NCI-H1417 treated with DMSO at 0.1 percent for 48 hours (cell line): ENCODE measurements at regions not wholly inside any gene's neighbourhood (a gene's known extent, or its start where the extent isn't known, plus 50 kb on each side); places are given as distances from the start of the nearest gene placed in this dataset.

ENCODE experiments used
- DNase-seq: peaks from one replicate; lab custom pipeline; 2025; lab: John Stamatoyannopoulos, UW

GRCh38 chr5:145708169-145708568, 127.0 kb downstream of the PRELID2 start:
- no peak for DNase-seq

GRCh38 chr5:145704724-145705123, 130.4 kb downstream of the PRELID2 start:
- DNase-seq = no peak

- DNase-seq = no peak
These were observed 131.3 kb downstream of the PRELID2 start for GRCh38 chr5:145703856-145704255.

GRCh38 chr5:145701404-145701803, 133.7 kb downstream of the PRELID2 start:
- DNase-seq = no peak

GRCh38 chr5:145699846-145700245, 135.3 kb downstream of the PRELID2 start:
- no peak for DNase-seq

- DNase-seq = no peak
These were observed 137.7 kb downstream of the PRELID2 start for GRCh38 chr5:145697251-145697990.

GRCh38 chr5:145689235-145689634, 145.9 kb downstream of the PRELID2 start:
- no peak for DNase-seq

- no peak for DNase-seq
These were observed 147.2 kb downstream of the PRELID2 start for GRCh38 chr5:145687943-145688342.

- DNase-seq = no peak
These were observed 149.7 kb downstream of the PRELID2 start for GRCh38 chr5:145685417-145685816.

GRCh38 chr5:145683431-145683830, 151.7 kb downstream of the PRELID2 start:
- no peak for DNase-seq

- no peak for DNase-seq
These were observed 152.8 kb downstream of the PRELID2 start for GRCh38 chr5:145682197-145682899.

GRCh38 chr5:145681686-145682085, 153.5 kb downstream of the PRELID2 start:
- peak; percentile 5 for DNase-seq

- DNase-seq = no peak
These were observed 153.9 kb downstream of the PRELID2 start for GRCh38 chr5:145681216-145681615.

GRCh38 chr5:145680767-145681166, 154.4 kb downstream of the PRELID2 start:
- DNase-seq = no peak

GRCh38 chr5:145680169-145680568, 155.0 kb downstream of the PRELID2 start:
- no peak for DNase-seq

- no peak for DNase-seq
These were observed 156.9 kb downstream of the PRELID2 start for GRCh38 chr5:145678255-145678654.

GRCh38 chr5:145673786-145674185, 161.4 kb downstream of the PRELID2 start:
- DNase-seq = no peak

- DNase-seq = no peak
These were observed 166.4 kb downstream of the PRELID2 start for GRCh38 chr5:145668714-145669113.

- no peak for DNase-seq
These were observed 167.4 kb downstream of the PRELID2 start for GRCh38 chr5:145667742-145668141.

GRCh38 chr5:145666591-145666990, 168.6 kb downstream of the PRELID2 start:
- DNase-seq = no peak

GRCh38 chr5:145661737-145662485, 173.2 kb downstream of the PRELID2 start:
- DNase-seq = no peak

GRCh38 chr5:145660897-145661640, 174.1 kb downstream of the PRELID2 start:
- DNase-seq = no peak
